GM19463 (cell line): ENCODE measurements at regions not wholly inside any gene's neighbourhood (a gene's known extent, or its start where the extent isn't known, plus 50 kb on each side); places are given as distances from the start of the nearest gene placed in this dataset.

Experiments
- ATAC-seq: cut with Tn5 transposase; IDR thresholded peaks from one replicate; pipeline ENCODE4 v1.9.1; 2021; ENCODE audit warnings: mild to moderate bottlenecking, moderate library complexity; ENCODE audit not compliant: unreplicated experiment

DNA sequence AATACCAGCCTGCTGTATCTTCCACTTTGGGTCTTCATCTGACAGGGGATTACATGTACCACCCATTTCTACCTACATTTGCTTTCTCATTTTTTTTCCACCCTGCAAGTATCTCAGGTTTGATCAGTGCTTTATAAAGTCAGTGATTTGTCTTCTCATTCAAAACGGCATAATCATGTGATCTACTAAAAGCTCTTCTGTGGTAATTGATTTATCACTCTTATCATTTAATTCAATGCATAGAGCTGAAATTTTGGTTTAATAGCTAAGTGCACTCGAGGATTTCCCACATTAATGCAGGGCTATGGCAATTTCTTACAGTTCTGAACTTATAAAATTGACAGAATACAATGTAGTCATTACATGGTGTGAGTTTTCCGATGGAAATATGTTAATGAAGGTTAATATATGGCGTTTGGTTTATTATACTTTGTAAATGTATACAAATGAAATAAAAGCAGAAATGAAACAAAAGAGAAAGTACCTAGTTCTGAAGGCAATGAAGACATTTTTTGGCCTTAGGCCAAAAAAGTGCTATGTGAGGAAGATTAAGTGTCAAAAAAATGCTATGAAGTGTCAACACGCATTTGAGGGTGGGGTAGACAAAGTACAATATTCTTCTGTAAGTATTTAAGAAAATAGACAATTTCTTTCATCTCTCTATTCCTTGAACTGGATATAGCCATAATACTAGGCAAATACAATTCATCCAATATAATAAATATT, 457.3 kb downstream of the ETV1 start:
- ATAC-seq, result no peak

DNA sequence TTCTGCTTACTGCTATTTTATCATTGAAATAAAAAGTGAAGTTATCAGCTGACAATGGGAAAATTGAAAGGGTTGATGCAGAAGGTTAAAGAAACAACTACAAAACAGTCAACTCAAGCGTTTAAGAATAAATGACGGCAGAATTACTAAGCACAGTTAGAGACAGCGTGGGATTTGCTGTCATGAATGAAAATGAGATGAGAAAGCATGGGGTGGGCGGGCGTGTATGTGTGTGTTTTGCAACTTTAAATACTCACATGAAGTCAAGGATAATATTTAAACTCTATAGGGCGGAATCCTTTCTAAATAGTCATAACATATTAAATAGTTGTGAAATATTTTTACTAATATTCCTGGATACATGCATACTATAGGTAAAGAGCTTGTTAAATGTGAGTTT, 450.8 kb downstream of the ETV1 start:
- ATAC-seq, result no peak

DNA sequence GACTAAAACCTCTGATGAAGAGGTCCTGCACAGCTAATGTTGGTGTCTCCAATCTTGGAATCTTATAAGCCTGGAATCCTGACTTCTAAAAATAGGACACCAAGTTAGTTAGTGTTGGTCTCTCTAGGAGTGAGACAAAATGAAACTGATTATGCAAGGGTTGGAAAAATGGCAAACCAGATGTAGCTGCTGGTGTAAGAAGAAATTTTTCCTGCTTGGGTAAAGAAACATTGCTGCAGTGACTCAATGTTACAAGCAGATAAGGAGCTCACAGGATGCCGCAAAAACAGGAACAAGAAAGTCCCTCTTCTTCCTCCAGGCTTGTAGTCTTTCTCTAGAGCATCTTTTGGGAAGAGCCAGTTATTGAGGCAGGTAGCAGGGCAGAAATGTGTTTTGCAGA, 449.0 kb downstream of the ETV1 start:
- no peak for ATAC-seq

DNA sequence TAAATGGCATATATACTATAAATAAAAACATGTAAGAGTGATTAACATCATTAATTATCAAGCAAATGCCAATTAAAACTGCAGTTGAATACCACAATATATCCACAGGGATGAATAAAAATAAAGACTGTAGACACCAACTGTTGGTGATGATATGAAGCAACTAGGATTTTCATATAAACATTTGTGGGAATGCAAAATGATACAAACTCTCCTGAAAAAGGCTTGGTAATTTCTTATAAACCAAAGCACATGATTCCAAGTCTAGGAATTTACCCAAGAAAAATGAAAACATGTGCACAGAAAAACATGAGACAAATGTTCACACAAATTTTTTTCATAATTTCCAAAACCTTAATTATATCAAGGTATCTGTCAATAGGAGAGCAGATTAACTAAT, 448.1 kb downstream of the ETV1 start:
- ATAC-seq, result no peak

DNA sequence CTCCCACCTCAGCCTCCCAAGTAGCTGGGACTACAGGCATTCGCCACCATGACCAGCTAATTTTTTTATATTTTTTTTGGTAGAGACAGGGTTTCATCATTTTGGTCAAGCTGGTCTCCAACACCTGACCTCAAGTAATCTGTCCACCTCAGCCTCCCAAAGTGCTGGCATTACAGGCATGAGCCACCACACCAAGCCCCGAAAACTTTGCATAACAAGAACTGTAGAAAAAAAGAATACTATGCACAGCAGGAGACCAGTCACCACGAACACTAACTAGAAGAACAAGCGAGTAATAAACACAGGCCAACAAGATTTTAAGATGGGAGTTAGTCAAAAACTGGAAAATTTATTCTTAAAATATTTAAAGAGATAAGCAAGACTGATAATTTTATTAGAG, 447.0 kb downstream of the ETV1 start:
- no peak for ATAC-seq

DNA sequence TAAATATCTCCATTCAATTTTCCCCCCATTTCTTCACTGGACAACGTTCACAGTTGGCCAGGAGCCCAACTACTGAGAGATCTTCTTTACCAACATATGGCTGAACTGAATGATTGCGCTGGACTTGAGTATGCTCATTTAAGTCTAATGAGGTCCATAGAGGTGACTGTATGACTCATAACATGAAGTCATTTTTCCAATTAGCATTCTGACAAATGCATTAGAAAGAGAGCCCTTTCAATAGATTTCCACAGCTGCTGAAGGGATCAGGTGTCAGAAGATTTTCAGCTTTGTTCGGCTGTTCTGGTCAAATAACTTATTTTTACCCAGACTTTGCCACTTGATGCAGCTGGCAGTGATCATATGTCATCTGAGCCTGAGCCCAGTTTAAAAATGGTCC, 438.0 kb downstream of the ETV1 start:
- no peak for ATAC-seq

DNA sequence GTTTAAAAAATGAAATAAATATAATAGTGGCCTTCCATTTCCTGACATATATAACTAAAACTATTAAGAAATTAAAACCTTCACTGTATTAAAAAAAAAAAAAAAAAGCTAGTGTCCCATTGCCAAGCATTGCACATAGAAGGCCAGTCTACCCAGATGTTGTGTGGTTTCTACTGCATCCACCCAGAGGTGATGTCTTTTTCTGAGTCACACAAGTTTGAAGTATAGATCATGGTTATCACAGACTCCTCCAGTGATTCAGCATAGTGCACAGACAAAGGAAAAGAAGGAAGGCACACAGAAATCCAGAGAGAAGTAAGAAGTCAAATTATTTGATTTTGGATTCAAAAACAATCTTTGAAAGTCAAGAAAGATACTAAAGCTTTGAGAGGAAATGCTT, 429.0 kb downstream of the ETV1 start:
- ATAC-seq, result no peak

DNA sequence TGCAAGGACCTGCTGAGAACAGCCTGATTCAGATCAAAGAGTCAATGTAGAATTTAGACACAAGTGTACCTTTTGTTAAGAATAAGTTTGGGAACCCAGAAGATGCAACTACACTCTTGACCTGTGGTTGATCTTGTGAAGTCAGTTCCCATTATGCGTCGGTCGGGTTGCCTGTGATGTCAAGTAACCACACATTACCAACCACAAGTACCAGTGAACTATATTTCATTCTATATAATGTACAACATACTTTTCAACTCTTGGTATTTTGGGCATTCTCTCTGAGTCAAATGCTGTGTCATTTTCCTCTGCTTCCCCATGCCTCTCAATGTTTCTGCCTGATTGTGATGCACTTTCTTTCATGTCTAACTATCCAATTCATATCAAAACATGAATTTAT, 426.2 kb downstream of the ETV1 start:
- no peak for ATAC-seq

DNA sequence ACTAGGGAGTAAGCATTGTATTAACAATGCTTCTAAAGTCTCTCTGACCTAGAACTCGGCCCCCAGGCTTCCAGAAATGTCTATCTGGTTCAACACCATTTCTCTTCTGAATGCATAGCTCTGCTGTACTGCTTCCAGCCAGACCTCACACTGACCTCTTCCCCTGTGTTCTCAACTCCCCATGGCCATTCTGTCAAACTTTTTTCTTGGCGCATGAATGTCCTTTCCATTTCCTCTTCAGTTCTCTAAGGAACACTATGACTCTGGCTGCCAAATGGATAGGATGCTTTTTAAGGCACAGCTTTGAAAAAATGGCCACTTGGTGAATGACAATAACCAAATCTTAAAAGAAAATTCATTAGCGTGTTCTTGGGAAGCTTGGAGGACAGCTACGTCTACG, 425.8 kb downstream of the ETV1 start:
- no peak for ATAC-seq

DNA sequence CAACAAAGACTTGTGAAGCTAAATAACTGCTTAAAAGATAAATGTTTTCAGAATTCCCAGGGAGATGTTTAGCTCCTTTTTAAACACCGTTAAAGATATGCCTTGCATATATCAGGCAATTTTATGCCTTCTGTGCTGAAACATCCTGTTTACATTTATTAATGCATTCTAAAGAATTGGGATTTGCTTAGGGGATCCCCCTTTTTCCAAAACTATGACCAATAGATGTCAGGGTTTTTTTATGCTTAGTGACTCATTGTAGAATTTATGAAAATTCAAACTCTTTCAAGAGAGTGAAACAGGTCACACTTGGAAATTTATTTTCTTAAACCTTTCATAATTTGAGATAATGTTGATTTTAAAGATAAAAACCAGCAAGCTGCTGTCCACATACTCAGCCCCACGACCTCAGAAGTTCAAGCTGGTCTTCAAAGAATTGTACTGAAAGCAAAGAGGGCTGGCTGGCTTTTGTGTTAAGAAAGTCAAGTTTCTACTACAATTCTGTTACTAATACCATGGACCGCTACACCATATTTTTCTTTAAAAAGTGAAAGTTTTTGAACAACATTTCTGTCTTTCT, 411.8 kb downstream of the ETV1 start:
- no peak for ATAC-seq

DNA sequence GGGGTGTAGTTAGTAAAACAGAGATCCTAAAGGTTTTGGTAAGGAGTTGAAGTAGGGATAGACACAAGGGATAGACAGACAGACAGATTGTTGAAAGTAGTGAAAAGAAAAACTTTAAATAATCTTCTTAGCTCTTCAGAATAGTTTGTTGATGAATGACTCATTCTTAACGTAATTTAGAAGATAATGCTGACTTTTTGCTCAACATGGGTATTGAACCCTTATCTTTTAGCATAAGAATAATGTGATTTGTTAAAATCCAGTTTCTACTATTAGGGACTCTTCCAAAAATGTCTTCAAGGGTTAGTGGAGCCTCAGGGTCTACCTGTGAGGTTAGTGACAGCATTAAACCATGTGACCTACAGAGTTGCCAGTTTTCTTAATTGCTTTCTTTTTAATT, 411.2 kb downstream of the ETV1 start:
- no peak for ATAC-seq

DNA sequence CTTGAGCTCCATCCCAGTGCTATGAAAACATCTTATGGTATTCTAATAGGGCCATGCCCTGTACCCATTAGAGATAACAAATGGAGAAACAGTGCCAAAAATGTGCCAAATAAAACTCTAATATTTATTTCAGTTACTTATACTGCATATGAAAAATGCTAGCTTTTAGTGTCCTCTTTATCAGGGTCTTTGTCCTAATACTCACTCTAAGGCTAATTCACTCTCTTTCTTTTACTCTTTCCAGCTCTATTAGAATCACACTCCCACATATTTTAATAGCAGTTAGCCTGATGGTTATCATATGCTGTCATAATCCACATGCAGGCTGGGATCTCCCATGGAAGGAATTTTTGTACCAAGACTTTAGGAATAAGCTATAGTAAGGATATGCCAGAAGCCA, 408.4 kb downstream of the ETV1 start:
- no peak for ATAC-seq

DNA sequence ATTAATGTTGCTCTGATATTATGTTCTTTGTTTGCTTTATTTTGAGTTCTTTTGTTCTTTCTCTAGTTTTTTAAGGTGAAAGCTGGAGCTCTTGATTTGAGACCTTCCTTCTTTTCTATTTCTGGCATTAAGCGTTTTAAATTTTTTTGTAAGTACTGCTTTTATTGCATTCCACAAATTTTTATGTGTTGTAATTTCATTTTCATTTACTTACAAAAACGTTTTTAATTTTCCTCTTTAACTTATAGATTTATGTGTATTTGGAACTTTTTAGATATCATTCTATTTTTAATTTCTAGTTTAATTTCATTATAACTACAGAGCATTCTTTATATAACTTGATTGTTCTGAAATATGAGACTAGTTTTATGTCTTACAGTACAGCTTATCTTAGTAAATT, 395.6 kb downstream of the ETV1 start:
- ATAC-seq, result no peak

DNA sequence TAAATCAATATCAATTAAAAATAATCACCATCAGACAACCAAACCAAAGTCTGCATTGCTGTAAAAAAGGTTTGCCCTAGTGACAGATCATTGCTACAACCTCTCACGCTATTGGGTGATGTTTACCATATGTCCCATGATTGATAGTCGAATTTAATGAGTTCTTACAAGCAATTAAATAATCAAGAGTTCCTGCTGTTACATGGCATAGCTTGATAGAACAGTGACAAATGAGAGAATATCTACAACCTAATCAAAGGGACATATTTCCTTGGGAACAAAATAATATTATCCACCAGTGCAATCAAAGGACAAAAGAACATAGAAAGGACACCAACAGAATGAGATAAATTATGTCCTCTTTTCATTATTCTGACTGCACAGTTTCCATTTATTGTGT, 387.4 kb downstream of the ETV1 start:
- no peak for ATAC-seq

DNA sequence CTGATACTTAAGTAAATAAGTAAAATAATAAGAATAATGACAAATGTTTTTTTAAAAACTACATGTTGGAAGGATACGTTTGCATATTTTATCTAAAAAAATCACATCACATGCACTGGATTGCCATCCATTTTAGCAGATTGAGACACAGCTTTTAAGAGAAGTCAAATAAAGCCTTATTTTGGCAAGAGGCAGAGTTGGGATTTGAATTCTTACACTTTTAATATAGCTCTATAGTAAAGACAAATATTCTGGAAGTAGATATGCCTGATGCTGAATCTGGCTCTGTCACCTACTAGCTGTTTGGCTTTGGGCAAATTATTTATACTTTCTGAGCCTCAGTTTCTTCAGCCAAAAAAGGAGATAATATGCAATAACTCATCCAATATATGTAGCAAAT, 386.4 kb downstream of the ETV1 start:
- no peak for ATAC-seq

DNA sequence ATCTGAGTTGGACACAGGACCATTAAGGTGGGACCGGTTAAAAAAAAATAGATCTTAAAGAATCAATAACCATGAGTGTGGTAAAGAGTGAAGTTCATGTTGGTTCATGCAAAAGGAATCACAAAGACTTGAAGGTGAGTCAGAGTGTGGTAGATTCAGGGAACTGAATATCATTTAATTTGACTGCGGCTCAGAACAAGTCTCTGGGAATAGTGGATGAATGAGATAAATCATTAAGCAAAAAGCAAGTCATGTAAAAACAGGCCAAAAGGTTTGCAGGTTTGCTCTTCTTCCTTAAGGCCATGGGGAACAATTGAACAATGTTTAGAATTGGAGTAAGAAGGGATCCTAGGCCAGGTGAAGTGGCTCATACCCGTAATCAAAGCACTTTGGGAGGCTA, 385.8 kb downstream of the ETV1 start:
- no peak for ATAC-seq

DNA sequence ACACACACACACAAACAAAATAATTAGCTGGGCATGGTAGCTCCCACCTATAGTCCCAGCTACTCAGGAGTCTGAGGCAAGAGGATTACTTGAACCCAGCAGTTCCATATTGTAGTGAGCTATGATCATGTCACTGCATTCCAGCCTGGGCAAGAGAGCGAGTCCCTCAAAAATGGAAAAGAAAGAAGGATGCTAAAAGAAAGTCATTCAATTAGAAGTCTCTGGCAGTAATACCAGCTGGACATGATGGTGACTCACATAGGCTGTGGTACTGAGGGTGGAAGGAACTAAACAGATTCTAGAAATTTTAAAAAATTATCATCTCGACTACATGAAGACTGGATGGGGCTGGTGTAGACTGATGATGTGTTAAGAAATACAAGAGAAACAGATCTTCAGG, 385.3 kb downstream of the ETV1 start:
- ATAC-seq, result no peak

DNA sequence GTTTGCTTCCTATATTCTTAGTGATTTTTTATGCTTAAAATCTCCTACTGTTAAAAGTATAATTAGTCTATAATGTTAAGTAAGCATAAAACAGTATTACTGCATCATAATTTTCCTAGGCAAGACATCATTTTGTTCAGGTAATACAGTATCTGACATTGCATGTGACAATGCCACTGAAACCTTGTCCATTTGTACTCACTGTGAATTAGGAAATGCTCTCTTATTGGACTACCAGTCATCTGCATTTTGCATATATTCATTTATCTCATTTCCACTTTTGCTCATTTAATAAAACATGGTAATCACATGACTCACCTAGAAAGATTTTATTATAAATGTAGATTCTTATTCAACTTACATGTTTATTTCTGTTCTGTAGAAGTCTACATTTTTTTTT, 379.1 kb downstream of the ETV1 start:
- ATAC-seq, result no peak

DNA sequence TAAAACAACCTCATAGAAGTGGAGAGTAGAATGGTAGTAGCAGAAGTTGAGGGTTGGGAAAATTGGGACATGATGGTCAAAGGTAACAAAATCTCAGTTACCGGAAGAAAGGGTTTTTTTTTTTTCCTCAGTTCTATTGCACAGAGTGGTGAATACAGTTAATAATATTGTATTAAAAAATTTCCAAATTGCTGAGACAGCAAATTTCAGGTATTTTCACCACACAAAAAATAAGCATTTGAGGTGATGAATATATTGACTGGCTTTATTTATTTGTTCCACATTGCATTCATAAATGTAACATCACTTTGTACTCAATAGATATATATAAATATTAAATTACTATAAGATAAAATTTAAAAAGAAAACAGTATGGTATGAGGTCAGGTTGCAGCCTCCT, 373.8 kb downstream of the ETV1 start:
- ATAC-seq, result no peak

DNA sequence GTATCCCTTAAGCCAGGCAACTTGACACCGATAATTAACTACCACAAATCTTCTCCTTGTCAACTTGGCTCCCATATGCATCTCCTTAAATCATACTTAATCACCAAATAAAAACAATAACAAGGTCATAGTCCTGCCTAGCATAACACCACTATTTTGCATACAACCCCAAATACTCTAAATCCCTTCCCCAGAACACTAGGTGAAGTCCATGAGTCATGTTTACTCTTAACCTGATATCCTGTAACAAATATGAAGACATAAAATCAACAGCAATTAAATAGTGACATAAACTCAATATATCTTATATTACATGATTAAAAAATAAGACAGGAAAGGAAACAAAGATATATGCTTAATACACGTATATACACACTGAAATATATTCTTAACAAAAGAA, 362.0 kb downstream of the ETV1 start:
- ATAC-seq, result no peak

DNA sequence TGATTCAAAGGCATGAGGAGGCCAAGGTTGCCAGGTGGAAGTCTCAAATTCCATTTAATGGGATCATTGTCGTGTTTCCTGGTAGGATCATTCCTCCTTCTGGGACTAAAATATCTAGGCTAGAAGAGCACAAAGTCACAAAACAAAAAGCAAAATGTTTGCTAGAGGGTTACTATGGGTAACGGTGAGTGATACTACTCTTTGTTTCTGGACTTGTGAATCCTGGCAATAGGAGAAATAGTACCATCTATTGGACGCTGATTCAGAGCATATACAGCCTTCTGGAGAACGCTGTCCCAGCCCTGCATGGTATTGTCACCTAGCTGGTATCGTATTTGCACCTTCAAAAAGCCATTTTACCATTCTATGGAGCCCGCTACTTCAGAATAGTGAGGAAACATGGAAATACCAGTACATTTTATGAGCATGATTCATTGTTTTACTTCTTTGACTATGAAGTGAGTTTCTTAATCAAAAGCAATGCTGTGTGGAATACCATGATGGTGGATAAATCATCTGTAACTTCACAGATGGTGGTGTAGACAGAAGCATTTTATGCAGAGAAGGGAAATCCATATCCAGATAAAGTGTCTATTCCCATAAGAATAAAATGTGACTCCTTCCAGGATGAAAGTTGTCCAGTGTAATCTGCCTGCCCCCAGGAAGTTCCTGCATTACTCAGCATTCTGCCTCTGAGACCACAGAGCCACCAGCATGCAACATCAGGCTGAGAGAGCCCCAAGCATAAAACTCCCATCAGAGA, 361.0 kb downstream of the ETV1 start:
- ATAC-seq, result no peak
